GM21423 (cell line): ENCODE measurements at regions not wholly inside any gene's neighbourhood (a gene's known extent, or its start where the extent isn't known, plus 50 kb on each side); places are given as distances from the start of the nearest gene placed in this dataset.

Experiments used
- ATAC-seq: cut with Tn5 transposase; IDR thresholded peaks from one replicate; pipeline ENCODE4 v1.9.1; 2021; ENCODE audit warnings: mild to moderate bottlenecking, moderate library complexity; ENCODE audit not compliant: unreplicated experiment

DNA sequence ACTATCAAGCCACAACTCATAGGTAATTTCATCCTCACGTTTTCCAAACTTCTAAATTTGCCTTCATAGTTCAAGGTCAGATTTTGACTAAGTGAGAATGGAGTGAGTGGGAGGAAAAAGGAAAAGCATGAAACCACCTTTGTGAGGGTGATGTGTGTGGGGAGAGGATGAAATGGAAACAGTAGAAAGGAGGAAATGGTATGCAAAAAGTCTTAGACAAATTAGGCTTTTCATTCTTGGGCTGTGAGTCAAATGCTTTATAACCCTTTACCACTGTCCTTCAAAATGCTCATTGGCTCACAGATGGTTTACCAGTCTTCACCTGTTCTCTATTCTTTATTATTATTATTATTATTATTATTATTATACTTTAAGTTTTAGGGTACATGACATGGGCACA is 127.2 kb downstream of the RAP2A start:
- ATAC-seq, result peak; percentile 58

DNA sequence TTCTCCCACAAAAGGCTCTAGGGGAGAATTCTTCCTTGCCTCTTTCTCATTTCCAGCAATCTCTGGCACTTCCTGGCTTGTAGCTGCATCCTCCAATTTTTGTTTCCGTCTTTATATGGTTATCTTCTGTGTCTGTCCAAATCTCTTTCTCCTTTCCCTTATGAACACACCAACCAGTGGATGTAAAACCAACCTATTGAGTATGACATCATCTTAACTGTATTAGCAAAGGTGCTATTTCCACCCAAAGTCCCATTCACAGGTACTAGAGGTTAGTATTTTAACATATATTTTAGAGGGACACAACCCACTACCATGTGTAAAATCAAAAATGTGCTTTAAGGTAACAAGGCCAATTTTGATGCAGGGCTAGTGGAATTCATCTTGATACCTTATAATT is 129.0 kb downstream of the RAP2A start:
- ATAC-seq, result no peak

DNA sequence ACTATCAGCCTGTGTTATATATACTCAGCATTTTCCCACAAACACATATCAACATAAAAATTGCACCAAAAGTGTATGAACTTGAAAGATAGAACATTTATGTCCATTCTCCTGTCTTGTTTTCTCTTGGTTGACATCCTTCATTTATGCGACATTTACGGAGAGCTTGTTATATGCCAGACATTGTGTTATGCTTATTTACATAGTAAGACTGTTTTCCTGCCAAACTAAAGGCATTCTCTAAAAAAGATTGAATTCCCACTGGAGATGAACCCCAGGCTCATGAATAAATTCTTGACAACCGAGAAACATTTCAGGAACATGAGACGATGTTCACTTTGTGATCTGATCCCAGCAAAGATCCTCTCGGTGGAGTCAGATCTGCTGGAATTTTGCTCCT is 131.0 kb downstream of the RAP2A start:
- ATAC-seq, result no peak

DNA sequence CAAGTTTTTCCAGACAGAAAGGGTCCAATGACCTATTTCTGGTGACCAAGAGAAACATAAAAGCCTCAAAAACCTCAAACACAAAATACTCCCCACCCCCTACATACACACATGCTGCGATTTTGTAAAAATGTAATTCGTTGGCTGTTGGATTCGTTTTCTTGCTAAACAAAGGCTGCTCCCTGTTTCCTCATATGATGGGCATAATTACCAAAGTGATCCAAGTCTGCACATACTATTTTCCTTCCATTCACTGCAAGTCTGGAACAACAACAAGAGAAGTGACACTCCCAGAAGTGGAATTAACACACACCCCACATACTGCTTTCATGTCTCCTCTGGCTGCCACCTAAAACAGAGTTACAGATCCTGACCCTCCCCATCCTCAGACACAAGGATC is 131.9 kb downstream of the RAP2A start:
- ATAC-seq, result no peak

DNA sequence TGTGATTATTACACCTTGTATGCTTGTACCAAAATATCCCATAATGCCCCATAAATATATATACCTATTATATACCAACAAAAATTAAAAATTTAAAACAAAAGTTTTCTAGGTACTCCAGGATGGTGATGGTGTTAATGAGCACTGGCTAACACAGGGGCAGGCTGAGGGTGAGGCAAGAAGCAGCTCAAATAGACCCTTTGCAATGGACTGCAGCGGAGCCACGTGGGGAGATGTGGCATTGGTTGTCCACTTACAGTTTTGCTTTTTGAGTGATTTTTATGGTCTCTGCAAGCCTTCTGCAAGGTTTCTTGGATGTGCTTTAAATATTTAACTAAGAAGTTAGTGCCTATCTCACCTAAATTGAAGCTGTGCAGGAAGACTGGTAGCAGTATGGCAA is 132.9 kb downstream of the RAP2A start:
- no peak for ATAC-seq

DNA sequence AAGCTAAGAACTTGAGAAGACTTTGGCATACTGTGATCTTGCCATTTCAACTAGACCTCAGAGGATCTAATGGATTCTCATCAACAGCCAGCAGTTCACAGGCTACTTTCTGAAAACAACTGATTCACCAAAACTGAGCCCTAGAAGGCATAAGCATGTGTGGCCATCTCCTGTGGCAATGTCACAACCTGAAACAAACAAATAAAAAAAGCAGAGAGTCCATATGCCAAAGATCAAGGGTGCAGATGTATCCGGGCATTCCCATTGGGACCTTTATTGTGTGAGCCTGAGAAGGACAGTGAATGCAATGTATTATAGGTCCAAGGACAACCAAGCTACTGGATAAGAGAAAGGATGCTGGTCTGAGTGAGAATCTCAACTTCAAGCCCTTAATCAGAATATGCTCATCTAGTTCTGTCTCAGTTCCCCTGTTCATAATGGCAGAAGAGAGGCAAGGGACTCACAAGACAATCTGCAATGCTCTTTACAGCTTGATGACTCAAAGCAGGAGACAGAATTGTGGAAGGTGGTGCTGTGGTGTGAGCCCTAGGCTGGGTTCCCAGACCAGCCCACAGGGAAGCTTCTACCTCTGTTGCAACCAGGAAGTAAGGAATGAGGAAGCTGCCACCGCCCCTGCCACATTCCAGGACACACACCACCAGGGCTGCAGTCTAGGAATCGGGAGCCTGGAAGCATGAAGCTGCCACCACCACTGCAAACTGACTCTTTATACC is 133.7 kb downstream of the RAP2A start:
- ATAC-seq, result peak; percentile 95

DNA sequence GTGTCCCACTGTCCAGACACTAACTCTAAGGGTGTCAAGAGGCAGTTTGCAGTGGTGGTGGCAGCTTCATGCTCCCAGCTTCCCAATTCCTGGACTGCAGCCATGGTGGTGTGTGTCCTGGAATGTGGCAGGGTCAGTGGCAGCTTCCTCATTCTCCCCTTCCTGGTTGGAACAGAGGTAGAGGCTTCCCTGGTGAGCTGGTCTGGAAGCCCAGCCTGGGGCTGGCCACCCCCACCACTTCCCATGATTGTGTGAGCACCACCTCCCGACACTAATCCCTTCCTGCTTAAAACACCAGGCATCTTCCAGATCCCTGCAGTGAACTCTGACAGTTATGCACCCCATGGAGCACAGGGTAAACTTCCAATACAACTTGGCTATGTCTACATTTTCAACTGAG is 134.9 kb downstream of the RAP2A start:
- ATAC-seq, result no peak

DNA sequence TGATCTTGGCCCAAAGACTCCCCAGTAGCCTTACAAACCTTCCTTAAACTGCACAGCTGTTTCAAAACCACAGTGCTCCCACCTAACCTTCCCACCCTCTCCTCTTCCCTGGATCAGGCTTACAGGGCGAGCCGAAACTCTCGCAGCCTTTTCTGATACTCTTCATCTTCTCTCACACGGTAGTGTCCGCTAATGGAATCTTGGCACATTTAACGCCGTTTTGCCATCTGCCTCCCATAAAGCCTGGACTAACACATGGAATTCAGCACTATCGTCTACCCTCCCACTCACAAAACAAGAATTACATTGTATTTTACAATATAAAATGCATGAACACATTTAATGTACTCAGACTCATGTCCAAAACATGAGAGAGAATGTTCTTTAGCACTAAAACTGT is 135.9 kb downstream of the RAP2A start:
- ATAC-seq, result no peak

DNA sequence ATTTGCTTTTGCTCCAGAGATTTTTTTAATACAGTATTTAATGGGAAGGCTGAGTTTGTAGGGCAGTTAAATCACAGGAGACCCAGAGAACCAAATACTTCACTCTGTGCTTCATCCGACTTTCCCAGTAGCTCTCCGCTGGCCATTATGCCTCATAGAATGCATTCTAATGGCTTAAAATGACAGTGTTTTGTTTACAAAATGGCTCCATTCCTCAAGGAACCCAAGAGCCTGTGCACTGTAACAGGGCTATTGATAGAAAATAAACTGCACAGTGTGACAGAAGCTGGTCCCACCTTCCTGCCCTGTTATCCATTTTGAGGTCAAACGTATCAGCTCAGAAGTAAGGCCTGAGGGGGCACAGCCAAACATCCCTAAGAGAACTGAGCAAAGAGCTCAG is 136.5 kb downstream of the RAP2A start:
- no peak for ATAC-seq

DNA sequence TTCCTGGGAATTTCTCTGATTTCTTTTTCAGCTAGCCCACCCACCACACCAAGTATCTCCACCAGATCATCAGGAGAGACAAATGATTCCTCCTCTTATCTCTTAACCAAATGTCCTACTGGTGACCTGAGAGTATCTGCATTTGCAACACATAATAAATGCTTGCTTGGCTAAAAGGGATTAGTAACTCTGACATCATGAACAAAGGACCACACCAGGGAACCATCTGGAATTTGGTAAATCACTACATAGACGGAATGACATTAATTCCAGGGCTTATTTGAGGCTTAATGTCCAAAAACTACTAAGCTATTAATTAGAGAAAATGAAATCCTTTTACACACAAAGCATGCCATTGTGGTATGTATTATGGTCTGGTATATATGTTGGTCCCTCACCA is 139.0 kb downstream of the RAP2A start:
- no peak for ATAC-seq

DNA sequence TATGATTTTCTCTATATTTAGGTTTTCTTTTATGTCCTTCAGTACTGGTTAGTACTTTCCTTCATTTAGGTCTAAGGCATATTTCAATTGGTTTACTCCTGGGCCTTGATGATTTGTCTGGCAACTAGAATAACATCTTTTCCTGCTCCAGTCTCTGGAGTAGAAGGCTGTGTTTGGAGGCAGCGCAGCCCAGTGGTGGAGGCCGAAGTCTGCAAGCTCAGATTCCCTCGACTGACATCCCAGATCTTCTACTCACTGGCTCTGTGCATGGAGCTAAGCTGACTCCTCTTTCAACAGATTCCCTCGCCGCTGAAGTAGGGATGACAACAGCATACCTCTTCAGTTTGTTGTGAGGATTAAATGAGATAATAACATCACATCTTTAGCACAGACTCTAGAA is 141.0 kb downstream of the RAP2A start:
- ATAC-seq, result peak; percentile 72

DNA sequence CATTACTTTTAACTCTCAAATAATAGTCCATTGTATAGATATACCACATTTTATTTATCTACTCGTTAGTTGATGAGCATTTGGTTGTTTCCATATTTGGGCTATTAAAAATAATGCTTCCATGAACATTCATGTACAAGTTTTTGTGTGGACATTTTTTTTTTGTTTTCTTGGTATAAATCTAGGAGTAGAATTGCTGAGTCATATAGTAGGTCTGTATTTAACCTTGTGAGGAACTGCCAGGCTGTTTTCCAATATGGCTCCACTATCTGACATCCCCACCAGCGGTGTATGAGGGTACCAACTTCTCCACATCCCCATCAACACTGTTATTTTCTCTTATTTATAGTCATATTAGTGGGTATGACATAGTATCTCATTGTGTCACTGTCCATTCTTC is 143.1 kb downstream of the RAP2A start:
- no peak for ATAC-seq

DNA sequence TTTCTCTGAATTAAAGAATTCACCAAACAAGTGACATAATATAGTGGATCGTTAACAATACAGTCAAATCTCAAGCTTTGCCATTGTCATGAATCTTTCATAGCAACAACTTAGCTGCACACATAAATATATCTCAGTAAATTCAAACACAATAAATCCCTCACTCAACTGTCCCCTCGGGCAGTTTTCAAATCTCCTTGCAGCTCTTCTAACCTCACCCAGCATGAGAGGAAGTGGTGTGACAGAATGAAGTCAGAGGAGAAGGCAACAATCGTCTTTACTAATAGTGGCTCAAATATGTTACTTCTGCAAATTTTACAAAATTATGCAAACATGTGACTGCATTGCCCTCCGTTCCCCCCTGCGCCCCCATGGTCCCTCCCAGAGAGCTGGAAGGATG is 148.2 kb downstream of the RAP2A start:
- no peak for ATAC-seq

DNA sequence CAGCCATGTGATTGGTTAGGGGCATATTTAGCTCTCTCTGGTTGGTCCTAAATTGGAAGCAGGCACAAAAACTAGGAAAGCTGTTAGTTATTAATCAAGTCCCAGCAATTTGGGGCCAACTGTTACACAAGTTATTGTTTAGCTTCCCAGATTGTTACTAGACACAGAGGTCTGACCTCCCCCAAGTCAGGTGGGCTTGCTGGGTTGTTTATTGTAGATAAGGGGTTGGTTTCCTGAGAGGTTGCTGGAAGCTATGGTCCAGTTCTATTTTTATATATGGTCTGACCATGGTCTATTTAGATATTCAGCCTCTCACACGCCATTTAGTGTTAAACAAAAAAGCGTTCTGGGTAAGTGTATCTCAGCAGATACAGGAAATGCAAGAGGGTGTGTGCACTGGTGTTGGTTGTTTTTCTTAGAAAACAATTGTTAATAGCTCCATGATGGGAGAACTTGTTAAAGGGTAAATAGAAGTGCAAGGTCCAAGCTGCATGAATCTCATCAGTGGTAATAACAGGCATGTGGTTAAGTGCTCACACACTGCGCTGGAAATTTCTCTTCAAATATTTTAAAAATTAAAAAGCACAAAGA is 150.0 kb downstream of the RAP2A start:
- ATAC-seq, result no peak

DNA sequence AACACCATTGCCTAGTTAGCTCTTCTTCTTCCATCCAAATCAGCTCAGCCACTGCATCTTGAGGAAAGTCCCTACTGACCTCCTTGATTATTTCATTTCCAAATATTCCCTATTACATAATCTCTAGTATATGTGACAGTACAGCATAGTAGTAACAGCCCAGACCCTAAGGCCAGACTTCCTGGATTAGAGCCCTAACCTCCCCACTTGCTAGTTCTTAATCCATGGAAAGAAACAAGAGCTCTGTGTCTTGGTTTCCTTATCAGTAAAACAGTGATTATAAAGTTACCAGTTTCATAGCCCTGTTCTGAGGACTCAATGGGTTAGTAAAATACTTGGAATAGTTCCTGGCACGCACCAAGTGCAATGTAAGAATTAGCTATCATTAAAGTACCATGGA is 153.0 kb downstream of the RAP2A start:
- ATAC-seq, result no peak

DNA sequence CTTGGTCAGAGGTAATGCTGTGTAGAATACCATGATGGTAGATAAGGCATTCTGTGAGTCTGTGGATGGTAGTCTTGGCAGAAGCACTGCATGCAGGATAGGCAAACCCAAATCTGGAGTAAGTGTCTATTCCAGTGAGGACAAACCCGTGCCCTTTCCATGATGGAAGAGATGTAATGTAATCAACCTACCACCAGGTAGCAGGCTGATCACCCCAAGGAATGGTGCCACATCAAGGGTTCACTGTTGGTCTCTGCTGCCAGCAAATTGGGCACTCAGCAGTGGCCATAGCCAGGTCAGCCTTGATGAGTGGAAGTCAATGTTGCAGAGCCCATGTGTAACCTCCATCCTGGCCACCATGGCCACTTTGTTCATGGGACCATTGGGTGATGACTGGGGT is 155.0 kb downstream of the RAP2A start:
- ATAC-seq, result no peak

DNA sequence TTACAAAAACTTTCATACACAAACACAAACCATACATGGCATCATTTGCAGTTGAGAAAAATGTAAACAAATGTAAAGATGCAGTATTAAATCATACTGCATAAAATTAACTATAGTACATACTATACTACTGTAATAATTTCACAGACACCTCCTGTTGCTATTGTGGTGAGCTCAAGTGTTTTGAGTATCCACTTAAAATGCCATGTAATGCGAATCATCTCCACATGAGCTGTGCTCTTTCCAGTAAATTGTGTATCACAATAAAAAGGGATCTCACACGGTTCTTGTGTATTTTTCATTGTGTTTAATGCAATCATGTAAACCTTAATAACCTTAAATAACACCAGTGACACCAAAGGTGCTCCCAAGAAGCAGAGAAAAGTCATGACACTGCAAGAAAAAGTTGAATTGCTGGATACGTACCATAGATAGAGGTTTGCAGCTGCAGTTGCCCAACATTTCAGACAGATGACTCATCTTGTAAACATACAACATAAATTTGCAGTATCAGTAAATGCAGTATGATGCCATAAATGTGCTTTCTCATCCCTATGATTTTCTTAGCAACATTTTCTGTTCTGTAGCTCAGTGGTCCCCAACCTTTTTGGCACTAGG is 166.6 kb downstream of the RAP2A start:
- ATAC-seq, result no peak

DNA sequence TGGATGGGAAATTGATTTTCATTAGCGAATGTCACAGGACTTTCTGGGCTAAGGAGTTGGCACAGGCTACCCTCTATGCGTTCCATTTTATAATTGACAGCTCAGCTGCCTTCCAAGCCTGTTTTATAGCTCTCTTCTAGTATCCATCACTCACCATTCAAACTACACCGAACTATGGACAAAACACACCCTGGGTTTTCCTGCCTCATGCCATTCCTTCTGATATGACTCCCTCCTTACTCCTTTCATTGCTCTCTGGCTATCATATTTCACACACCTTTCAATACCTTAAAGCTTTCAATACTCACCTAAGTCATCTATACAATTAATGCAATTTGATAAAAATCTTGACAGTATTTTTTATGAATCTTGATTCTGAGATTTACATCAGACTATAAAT is 181.3 kb downstream of the RAP2A start:
- ATAC-seq, result no peak

DNA sequence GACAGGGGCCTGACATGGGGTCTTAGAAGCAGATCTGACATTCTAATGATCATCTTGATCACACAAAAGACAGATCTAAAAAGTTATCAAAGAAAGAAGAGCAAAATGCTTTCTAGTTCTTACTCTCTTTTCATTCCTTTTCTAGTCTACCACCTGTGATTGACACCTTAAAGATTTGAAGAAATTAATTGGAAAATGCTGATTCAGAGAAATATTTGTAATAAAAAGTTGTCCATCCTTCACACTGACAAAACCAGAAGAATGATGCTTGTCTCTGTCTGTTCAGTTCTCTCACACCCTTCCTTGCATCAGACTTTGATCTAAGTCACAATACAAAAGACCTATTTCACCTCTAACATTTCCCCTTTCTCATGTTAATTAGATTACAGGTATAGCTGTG is 182.4 kb downstream of the RAP2A start:
- no peak for ATAC-seq

DNA sequence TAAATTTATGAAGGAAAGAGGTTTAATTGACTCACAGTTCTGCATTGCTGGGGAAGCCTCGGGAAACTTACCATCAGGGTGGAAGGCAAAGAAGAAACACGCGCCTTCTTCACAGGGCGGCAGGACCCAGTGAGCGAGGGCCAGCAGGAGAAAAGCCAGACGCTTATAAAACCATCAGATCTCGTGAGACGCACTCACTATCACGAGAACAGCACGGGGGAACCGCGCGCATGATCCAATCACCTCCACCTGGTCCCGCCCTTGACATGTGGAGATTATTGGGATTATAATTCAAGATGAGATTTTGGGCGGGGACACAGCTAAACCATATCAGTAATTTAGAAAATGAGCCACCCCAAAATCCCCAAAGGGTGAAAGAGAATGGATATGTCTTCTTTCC is 187.1 kb downstream of the RAP2A start:
- no peak for ATAC-seq

DNA sequence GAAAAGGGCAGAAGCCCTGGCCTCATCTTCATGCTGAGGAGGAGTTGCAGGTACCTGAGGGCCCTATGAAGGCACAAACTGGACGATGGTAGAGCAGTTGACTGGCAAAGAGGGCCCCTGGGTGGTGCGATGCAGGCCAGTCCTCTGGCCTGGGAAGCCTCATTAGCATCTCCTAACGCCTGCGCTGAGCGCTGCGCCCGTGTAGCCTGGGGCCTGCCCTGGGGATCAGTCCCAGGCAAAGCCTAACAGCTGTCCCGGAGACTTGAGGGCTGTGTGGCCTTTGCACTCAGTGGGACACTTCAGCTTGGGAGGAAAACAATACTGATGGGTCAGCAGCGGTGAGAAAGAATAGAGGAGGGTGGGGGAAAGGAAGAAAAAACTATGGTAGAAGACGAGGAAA is 187.7 kb downstream of the RAP2A start:
- no peak for ATAC-seq

DNA sequence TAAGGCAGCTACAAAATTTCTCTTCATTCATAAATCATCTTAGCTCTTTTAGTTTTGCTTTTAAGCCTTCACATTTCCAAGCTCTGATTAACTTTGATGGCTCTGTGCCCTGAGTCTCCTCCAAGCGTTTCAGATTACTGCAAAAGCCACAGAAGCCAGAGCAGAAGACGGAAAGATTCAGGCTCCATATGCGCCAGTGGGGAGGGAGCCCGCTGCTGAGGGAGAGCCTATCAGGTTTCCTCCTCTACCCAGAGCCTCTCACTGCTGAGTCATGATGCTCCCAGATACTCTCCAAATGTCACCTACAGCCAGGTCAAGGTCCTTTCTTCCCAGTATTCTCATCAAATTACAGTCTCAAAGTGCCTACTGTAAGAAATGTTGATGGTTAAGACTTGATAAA is 193.6 kb downstream of the RAP2A start:
- no peak for ATAC-seq
